LNCaP clone FGC (cell line): ENCODE measurements at regions not wholly inside any gene's neighbourhood (a gene's known extent, or its start where the extent isn't known, plus 50 kb on each side); places are given as distances from the start of the nearest gene placed in this dataset.

Source experiments
- DNase-seq: peaks from one replicate; pipeline ENCODE4 v3.0.0-alpha.2; 2011; ENCODE audit warnings: low read depth
- H3K4me3 ChIP-seq: 2 replicates; pipeline ENCODE4 v1.5.1; 2011; ENCODE audit warnings: mild to moderate bottlenecking, low read depth, low read length, control low read depth
- CTCF ChIP-seq: IDR thresholded peaks from 2 replicates; pipeline ENCODE4 v1.5.1; 2012; ENCODE audit warnings: mild to moderate bottlenecking; ENCODE audit not compliant: control insufficient read depth, insufficient read depth; ENCODE audit errors: extremely low read depth

GRCh38 chr13:97786510-97786909, 167.0 kb upstream of the IPO5 start:
- no peak for DNase-seq
- TF ChIP-seq CTCF, result no peak
- H3K4me3 ChIP-seq, result no peak overlapping the region

GRCh38 chr13:97797553-97797952, 155.9 kb upstream of the IPO5 start:
- no peak overlapping the region for H3K4me3 ChIP-seq
- no peak for TF ChIP-seq CTCF
- DNase-seq, result no peak

- no peak overlapping the region for H3K4me3 ChIP-seq
- TF ChIP-seq CTCF, result no peak
- no peak for DNase-seq
Observed at GRCh38 chr13:97798171-97798821, 155.2 kb upstream of the IPO5 start.

GRCh38 chr13:97798836-97799235, 154.6 kb upstream of the IPO5 start:
- no peak for DNase-seq
- H3K4me3 ChIP-seq, result no peak overlapping the region
- no peak for TF ChIP-seq CTCF

GRCh38 chr13:97802213-97802612, 151.3 kb upstream of the IPO5 start:
- no peak for DNase-seq
- no peak for TF ChIP-seq CTCF
- H3K4me3 ChIP-seq, result no peak overlapping the region

GRCh38 chr13:97809576-97809975, 143.9 kb upstream of the IPO5 start:
- TF ChIP-seq CTCF, result no peak
- no peak for DNase-seq
- no peak overlapping the region for H3K4me3 ChIP-seq

GRCh38 chr13:97810152-97810551, 143.3 kb upstream of the IPO5 start:
- no peak for DNase-seq
- TF ChIP-seq CTCF, result peak; percentile 30; the same call in 1 of the 2 replicates
- H3K4me3 ChIP-seq, result no peak overlapping the region
